DND-41 (cell line): ENCODE measurements at regions not wholly inside any gene's neighbourhood (a gene's known extent, or its start where the extent isn't known, plus 50 kb on each side); places are given as distances from the start of the nearest gene placed in this dataset.

ENCODE experiments used
- EZH2 ChIP-seq: IDR thresholded peaks from 3 replicates; pipeline ENCODE4 v1.6.1; 2012; ENCODE audit warnings: borderline replicate concordance, low read depth, mild to moderate bottlenecking, moderate library complexity, low read length, inconsistent platforms; ENCODE audit not compliant: severe bottlenecking
- TF ChIP-seq, protein P1 (sequence below): IDR thresholded peaks from 2 replicates; pipeline ENCODE4 v1.5.1; 2012; ENCODE audit warnings: borderline replicate concordance, low read length, moderate library complexity, mild to moderate bottlenecking; ENCODE audit not compliant: poor library complexity, severe bottlenecking; ENCODE audit errors: extremely low read depth

GRCh38 chr2:239747771-239748170, 277.4 kb downstream of the NDUFA10 start:
- TF ChIP-seq, protein P1, sequence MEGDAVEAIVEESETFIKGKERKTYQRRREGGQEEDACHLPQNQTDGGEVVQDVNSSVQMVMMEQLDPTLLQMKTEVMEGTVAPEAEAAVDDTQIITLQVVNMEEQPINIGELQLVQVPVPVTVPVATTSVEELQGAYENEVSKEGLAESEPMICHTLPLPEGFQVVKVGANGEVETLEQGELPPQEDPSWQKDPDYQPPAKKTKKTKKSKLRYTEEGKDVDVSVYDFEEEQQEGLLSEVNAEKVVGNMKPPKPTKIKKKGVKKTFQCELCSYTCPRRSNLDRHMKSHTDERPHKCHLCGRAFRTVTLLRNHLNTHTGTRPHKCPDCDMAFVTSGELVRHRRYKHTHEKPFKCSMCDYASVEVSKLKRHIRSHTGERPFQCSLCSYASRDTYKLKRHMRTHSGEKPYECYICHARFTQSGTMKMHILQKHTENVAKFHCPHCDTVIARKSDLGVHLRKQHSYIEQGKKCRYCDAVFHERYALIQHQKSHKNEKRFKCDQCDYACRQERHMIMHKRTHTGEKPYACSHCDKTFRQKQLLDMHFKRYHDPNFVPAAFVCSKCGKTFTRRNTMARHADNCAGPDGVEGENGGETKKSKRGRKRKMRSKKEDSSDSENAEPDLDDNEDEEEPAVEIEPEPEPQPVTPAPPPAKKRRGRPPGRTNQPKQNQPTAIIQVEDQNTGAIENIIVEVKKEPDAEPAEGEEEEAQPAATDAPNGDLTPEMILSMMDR = no peak
- no peak for TF ChIP-seq EZH2
